ENCODE measurements at regions not wholly inside any gene's neighbourhood (a gene's known extent, or its start where the extent isn't known, plus 50 kb on each side); places are given as distances from the start of the nearest gene placed in this dataset.

GRCh38 chr10:20688797-20689544 lies 208.1 kb downstream of the NEBL start:
- POLR2A ChIA-PET = no interaction called here
- CTCF ChIA-PET = no interaction called here
- Histone ChIP-seq H3K4me3 (ENCODE audit: low read depth, low read length) (no peak overlapping the region), H3K36me3 (ENCODE audit: control insufficient read depth, insufficient read depth, low read length) (no peaks in the 10 kb centered on the region), H3K27me3 (ENCODE audit: control insufficient read depth, insufficient read depth, low read length) (no peaks in the 10 kb centered on the region)
- TF ChIP-seq CTCF (IDR thresholded peaks at IDR 0.05; ENCODE audit: insufficient read depth, low read depth, low read length) = no peak
- DNase-seq (ENCODE audit: low read depth) = no peak

- Histone ChIP-seq H3K36me3 (ENCODE audit: control insufficient read depth, insufficient read depth, low read length) (no peaks in the 10 kb centered on the region), H3K4me3 (ENCODE audit: low read depth, low read length) (no peak overlapping the region), H3K27me3 (ENCODE audit: control insufficient read depth, insufficient read depth, low read length) (no peaks in the 10 kb centered on the region)
- no peak for DNase-seq (ENCODE audit: low read depth)
- no peak for TF ChIP-seq CTCF (IDR thresholded peaks at IDR 0.05; ENCODE audit: insufficient read depth, low read depth, low read length)
- ChIA-PET POLR2A (no interaction called here), CTCF (interaction anchor here (0.6 kb wide), 1 partner anchor 133 kb away, joined by 3 read pairs; no protein-coding TSS in a partner anchor)
Observed at GRCh38 chr10:20686015-20686635, 211.0 kb downstream of the NEBL start.

GRCh38 chr10:20685462-20685861 lies 211.6 kb downstream of the NEBL start:
- Histone ChIP-seq H3K27me3 (ENCODE audit: control insufficient read depth, insufficient read depth, low read length) (no peaks in the 10 kb centered on the region), H3K4me3 (ENCODE audit: low read depth, low read length) (no peak overlapping the region), H3K36me3 (ENCODE audit: control insufficient read depth, insufficient read depth, low read length) (no peaks in the 10 kb centered on the region)
- ChIA-PET POLR2A (no interaction called here), CTCF (no interaction called here)
- no peak for DNase-seq (ENCODE audit: low read depth)
- TF ChIP-seq CTCF (IDR thresholded peaks at IDR 0.05; ENCODE audit: insufficient read depth, low read depth, low read length) = no peak

- ChIA-PET POLR2A (no interaction called here), CTCF (no interaction called here)
- Histone ChIP-seq H3K4me3 (ENCODE audit: low read depth, low read length) (no peak overlapping the region), H3K27me3 (ENCODE audit: control insufficient read depth, insufficient read depth, low read length) (no peaks in the 10 kb centered on the region), H3K36me3 (ENCODE audit: control insufficient read depth, insufficient read depth, low read length) (no peaks in the 10 kb centered on the region)
- DNase-seq (ENCODE audit: low read depth) = no peak
- TF ChIP-seq CTCF (IDR thresholded peaks at IDR 0.05; ENCODE audit: insufficient read depth, low read depth, low read length) = no peak
Observed at GRCh38 chr10:20683345-20683744, 213.8 kb downstream of the NEBL start.

- CTCF ChIA-PET = no interaction called here
- TF ChIP-seq CTCF (IDR thresholded peaks at IDR 0.05; ENCODE audit: insufficient read depth, low read depth, low read length) = no peak
Observed at GRCh38 chr10:20682782-20683181, 214.3 kb downstream of the NEBL start.

More at GRCh38 chr10:20682782-20683181, 214.3 kb downstream of the NEBL start:
- no peaks in the 10 kb centered on the region for H3K36me3 ChIP-seq (ENCODE audit: control insufficient read depth, insufficient read depth, low read length)
- no peak overlapping the region for H3K4me3 ChIP-seq (ENCODE audit: low read depth, low read length)
- H3K27me3 ChIP-seq (ENCODE audit: control insufficient read depth, insufficient read depth, low read length) = no peaks in the 10 kb centered on the region
- no peak for DNase-seq (ENCODE audit: low read depth)
- POLR2A ChIA-PET = no interaction called here
